Posterior vena cava (tissue), 2 donors: ENCODE measurements at regions not wholly inside any gene's neighbourhood (a gene's known extent, or its start where the extent isn't known, plus 50 kb on each side); places are given as distances from the start of the nearest gene placed in this dataset.
"Not testable (repeated sequence)": the region's sequence is repeated elsewhere in the genome, so short reads cannot be mapped to it uniquely, and the experiment has no call there.

Source experiments
- DNase-seq: peaks from one replicate; pipeline ENCODE4 v3.0.0-alpha.2; 2020; ENCODE audit warnings: low spot score
- intact Hi-C, 2 donors: fragments of 100-400 bp; cut with DNase I; formaldehyde crosslinking; loops; one replicate each; pipeline versions ENCODE4 v1.14.1 to v1.14.2; 2022 to 2023
- donor health status: DM: yes; HTN: yes; CAD: no.
- donor health status: DM: yes; HTN: yes; CAD: no.

DNA sequence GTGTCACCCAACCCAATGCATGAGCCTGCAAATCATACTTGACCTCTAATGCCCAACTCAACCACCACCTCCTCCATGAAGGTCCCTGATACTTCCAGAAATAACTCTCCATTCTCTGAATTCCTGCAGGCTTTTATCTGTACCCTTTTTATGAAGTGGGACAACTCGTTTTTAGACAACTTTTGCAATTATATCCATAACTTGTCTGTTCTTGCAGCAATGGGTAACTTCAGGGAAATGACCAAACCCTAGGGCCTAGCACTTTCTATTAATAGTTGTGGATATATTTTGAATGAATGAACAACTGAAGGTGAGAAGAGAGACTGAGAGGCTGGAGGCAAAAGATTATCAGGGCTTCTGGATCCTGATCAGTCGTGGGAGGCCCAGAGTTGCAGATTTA lies 236.6 kb upstream of the MOCS1 start:
- DNase-seq = no peak
- intact Hi-C loops = no loop called here

DNA sequence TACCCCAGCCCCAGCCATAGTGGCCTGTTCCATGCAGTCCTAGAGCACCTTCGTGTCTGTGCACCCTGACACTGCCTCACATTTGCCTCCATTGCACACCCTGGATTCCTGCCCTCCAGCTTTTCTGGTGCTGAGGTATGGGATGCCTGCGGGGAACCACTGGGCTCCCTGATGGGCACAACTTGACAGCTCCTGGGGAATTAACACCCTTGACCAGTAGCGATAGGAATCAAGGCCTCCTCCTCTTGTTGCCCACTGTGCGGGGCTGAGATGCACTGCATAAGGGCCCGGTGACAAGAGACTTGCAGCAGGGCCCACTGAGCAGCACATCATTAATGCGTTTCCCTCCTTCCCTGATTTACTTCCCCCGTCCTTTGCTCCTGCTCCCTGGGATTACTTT lies 235.6 kb upstream of the MOCS1 start:
- DNase-seq = no peak
- intact Hi-C loops = no loop called here

DNA sequence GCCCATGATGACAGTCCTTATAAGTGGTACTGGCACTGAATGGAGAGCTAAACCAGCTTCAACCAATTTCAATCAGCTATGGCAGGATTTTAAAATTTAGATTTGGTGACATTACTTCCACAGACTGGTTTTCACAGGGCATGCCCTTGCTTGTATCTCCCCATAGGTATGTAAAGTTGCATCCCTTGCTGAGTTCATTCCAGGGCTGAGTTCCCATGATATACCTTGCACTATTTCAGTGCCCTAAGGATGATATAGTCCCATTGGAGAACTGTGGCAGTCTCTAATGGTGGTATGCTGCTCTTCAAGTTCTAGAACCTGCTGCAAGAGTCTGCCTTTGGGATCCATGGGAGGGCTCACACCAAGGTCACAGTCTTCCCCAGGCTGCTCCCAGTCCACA lies 232.7 kb upstream of the MOCS1 start:
- no peak for DNase-seq
- intact Hi-C loops = no loop called here

DNA sequence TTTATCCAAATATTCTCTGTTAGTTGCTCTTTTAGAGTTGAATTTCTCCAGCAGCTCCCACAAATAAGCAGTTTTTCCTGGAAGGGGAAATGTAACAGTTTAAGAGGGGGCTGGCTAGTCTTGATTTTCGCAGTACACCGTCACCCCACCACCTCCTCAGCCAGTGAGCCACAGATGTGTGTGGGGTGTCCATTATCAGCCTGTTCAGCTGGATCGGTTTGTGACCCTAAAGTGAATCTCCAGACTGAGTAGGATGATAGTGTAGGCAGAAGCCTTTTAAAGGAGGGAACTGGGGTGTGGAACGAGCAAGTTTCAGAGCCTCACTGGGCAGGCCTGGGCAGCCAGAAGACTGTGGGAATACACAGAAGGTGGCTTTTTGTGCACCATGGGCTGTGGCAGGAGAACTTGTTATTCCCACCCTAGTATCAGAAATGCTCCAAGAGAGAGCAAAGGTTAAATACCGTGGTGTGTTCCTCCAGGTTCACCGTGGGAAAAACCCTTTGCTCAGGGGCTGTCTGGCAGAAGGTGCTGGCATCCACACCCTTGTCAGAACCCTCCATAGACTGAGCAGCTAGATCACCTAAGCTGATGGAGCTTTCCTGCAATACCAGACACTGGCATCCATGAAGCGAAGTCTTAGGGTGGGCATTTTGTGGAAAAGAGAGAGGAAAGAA lies 230.9 kb upstream of the MOCS1 start:
- DNase-seq = no peak
- intact Hi-C loops = no loop called here

DNA sequence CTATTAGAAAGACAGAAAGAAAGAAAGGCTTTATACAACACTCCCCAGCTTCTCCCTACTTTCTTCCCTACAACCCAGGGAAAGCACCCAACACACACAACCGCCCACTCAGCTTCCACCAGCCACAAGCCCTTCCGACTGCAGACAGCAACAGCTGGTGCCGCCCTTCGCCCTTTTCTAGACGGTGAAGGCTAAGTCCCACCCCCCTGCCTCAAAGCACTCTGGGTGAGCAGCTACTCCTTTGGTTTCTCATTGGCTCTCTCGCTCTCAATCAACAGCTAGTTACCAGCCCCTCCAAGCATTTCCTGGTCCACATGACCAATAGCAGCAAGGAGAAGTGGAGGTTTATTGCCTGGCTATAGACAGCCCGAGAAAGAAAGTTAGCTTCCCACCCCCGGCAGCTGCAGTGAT lies 230.1 kb upstream of the MOCS1 start:
- no peak for DNase-seq
- intact Hi-C loops = no loop called here

DNA sequence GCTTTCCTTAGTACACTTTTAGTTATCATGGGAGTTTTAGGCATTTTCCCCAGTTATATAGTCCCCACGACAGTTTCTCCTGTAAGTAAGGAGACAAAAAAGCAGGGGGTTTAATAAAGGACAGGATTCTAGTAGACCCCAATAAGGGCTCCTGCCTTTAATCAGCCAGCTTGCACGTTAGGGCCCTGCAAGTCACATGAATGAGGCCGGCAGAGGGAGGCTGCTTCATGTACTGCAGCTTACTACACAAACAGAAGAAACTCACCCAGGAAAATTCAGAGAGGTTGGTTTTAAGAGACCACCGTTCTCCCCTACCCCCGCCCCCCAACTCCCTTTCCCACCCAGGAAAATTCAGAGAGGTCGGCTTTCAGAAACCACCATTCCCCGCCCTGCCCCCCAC lies 229.7 kb upstream of the MOCS1 start:
- intact Hi-C loops = no loop called here
- no peak for DNase-seq

DNA sequence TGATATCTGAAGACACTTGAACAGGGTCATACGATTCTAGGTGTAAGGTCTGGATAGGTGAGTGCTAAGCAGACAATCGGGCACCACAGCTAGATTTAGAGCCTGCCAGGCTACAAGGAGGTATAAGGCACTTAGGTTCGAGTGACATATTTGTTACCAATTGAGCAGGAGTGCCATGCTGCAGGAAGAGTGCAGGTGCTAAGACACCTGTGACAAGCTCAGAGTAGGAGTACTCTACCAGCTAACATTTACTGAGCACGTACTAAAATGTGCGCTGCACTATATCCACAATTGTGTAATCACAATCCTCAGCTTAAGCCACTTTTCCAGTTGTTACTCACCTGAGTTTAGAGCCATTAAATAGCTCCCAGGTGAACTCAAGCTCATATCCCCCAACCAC lies 227.8 kb upstream of the MOCS1 start:
- intact Hi-C loops = no loop called here
- no peak for DNase-seq

DNA sequence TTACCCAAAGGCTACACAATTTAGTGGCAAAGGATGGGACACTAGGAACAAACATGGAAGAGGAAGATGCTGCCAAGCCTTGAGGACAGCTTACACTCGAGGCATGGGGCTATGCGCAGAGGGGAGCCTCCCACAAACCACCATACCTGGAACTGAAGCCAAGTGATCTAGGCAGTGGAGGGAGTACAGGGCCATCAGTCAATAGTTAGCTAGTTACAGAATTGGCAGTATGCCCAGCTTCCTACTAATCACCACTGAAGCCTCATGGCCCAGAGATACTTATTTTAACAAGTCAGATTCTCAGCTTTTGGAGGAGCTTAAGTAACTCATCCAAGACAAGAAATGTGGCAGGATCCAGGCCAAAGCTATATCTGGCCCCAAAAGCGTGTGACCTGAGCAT lies 226.6 kb upstream of the MOCS1 start:
- intact Hi-C loops = no loop called here

DNA sequence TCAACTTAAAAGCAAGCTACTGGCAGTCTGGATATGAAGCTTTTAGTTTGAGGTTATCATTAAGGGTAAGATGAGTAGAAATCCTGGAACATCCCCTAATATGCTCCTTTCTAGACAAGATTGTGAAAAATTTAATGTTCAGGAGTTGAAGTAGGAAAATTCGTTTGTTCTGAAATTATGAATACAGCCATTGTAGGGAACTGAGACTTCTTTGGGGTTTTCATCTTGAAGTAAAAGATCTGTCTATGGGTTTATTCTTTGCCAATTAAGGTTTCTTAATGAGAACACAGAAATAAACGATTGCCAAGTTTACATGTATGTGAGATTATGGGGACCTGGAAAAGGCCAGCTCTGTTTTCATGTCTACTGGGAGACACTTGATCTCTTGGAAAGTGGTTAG lies 225.6 kb upstream of the MOCS1 start:
- DNase-seq = no peak
- intact Hi-C loops = no loop called here

More for the DNA sequence above, 226.6 kb upstream of the MOCS1 start:
- no peak for DNase-seq

DNA sequence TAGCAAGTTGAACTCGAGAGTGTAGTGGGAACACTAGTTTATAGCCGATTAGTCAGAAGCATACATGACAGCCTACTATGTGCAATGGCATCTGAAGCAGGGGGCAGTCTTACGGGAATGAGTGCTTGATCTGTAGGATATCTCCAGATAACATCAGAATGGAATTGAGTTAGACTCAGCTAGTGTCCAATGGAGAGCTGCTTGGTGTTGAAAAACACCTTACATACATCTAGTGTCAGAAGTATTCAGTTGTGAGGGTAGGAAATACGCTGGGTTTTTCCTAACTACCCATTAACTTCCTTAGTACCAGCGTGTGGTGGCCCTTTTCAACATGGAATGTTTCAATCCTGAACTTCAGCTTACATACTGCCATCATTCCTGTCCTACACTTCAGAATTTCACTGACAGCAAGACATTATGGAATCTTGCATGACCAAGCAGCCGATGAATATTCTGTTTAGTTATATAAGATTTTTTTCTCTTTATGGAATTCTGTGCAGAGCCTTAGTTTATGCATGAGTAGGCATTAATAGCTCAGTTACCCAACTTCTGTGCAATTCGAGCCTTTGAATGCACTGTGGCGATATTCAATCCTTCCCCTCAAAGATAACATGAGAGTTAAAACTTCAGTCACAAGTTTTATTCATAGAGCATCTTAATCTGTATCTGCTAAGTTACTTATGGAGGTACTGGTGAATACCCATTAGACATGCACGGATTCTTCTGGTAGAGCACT lies 218.6 kb upstream of the MOCS1 start:
- DNase-seq = no peak
- intact Hi-C loops = no loop called here

DNA sequence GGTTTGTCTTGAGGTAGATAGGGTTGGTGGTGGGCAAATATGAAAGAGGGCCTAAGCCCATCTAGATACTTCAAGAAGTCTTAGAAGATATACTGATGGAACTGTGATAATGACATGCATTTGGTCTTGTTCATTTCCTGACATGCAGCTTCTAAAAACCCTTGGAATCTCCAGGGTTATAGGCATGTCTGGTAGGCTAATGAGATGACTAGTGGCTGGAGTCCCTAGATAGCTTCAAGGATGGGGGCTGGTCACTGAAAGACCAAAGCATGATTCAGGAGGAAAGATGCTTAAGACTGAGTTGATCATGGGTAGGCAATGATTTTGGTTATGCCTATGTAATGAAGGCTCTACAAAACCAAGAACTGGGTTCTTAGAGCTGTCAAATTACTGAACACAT lies 217.9 kb upstream of the MOCS1 start:
- intact Hi-C loops = no loop called here
- no peak for DNase-seq

DNA sequence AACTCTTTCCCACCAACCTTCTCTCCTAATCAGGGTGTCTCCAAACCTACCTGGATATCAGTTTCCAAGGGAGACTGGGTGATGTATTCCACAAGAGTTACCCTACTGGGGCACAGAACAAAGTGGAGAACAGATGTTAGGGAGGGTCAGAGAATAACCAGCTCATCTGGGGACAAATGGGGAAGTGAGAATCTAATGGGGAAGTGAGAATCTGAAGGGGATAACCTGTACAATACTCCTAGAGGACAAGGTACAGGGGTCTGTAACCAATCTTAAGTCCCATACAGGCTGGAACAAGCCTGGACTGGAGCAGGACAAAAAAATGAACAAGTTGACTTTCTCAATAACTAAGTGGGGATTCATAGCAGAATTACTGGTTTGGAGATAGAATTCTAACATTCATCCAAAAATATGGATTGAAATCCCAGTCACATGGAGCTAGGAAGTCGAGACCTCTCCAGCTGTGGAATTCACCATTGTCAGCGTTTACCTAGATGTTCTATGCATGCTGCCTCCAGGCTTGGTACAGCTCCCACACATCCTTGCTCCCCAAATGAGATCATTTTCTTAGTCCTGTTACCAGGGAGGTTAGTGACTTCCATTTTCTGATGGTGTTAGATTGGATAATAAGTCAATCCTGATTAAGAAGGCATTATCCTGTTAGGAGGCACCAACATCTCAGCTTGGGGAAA lies 214.8 kb upstream of the MOCS1 start:
- intact Hi-C loops = no loop called here
- DNase-seq = no peak

DNA sequence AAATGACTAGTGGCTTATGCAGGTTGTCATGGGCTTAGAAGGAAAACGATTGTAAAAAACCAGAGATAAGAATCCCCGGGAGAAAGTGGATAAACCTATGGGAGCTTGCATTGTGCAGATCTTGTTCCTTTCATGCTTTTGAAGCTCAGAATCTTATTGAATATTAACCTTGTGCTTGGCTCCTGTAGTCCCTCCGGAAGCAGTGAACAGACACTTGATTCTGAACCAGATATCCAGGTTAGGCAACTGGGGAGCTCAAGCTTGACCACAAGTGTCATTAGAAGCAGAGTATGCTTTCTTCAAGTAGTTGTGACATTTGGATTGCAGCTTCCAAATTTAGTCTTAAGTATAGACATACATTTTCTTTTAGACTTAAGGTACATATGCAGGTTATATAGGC lies 212.6 kb upstream of the MOCS1 start:
- intact Hi-C loops = no loop called here
- no peak for DNase-seq

DNA sequence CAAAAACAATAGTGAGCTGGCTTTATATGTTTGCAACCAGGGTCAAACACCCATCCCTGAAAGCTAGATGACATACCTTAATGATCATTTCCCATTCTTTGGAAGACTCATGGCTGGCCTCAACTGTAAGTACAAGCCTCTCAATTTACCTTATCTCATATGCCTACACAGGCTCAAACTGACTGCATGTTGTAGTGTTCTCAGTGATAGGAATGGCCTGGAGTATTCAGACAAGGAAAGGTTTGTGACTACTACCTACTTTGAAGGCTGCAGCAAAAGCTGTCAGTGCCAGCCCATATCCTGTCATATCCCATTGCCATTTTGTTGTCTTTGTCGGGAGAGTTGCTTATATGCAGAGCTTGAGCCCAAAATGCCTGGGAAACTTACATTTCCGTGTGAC lies 205.2 kb upstream of the MOCS1 start:
- no peak for DNase-seq
- intact Hi-C loops = no loop called here

DNA sequence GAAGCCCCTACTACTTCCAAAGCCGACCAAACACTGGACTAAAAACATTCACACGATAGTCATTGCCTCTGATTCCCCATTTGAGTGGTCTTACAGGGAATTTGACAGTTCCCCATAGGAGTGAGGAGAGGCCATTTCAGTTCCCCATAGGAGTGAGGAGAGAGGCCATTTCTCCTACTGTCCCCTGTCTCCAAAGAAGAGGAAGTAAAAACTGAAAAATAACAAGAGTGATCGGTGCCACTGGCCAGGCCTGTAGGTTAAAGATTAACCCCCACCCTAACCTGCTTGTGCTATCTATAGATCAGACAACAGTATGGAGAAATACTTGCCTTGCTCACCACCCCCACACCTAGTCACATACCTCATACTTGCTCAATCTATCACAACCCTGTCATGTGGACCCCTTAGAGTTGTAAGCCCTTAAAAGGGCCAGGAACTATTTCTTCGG lies 204.0 kb upstream of the MOCS1 start:
- intact Hi-C loops = no loop called here
- no peak for DNase-seq

DNA sequence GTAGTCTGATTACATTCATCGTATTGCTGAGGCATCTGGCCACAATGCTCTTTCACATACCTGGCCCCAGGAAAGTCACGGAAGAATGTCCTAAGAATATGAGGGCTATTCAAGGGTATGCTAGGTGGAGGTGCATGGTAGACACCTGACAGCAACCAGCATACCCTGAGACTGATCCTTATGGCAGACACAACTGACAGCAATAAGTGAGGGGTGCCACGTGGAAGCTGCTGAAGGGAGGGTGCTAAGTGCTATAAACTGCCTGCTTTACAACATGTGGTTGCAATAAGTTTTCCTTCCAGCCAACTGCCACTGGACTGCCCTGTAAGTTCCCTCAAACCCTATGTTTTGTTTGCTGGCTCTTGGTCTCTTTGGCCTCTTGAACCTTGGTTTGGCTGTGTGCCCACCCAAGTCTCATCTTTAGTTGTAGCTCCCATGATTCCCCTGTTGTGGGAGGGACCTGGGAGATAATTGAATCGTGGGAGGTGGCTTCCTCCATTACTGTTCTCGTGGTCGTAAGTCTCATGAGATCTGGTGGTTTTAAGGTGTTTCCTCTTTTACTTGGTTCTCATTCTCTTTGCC lies 201.3 kb upstream of the MOCS1 start:
- intact Hi-C loops = no loop called here
- no peak for DNase-seq

DNA sequence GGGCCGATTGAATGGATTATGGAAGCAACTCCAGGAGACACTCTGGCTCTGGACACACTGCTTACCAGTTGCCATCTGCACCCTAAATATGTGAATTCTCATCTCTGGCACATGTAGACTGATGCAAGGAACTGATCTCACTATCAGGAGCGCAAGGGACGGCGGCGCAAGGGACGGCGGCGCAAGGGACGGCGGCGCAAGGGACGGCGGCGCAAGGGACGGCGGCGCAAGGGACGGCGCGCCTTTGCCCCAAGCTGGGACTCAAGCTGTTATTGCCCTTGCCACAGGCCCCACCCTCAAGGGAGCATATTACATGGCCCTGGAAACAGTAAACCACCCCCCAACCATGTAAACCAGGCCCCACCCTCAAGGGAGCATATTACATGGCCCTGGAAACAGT lies 199.7 kb upstream of the MOCS1 start:
- DNase-seq, intact Hi-C loops: not testable (repeated sequence)

DNA sequence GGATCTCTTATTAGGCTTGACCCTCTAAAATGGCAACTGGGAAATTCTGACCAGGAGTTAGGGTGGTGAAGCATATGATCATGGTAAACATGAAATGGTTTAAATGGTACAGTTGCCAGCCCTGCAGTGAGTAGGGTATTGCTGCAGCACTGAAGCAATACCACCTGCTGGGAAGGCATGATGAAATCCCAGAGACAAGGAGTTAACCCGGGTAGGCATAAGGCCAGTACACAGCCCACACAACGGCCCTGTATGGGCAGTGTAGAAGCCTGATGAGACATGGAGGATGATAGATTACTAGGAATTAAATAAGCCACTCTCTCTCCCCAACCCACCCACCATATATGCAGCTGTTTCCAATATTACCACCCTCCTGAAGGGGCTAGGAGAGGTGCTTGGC lies 197.4 kb upstream of the MOCS1 start:
- intact Hi-C loops = no loop called here
- DNase-seq = no peak

DNA sequence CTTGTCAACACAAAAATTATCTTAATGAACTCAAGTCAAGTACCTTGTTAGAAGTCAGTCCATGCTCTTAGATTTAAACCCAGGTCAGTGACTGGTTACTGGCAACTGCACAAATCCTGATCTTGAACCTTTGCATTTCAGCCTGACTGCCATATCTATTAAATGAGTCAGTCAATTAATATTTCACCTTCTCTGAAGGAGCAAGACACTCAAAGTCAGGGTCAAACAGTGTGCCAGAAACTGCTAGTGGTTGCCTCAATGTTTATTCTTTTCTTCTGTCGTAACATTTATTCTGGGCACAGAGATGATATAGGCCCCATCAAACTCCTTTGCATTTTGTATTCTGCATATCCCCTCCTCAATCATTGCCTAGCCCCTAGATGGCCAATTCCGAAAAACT lies 193.9 kb upstream of the MOCS1 start:
- no peak for DNase-seq
- intact Hi-C loops = no loop called here

DNA sequence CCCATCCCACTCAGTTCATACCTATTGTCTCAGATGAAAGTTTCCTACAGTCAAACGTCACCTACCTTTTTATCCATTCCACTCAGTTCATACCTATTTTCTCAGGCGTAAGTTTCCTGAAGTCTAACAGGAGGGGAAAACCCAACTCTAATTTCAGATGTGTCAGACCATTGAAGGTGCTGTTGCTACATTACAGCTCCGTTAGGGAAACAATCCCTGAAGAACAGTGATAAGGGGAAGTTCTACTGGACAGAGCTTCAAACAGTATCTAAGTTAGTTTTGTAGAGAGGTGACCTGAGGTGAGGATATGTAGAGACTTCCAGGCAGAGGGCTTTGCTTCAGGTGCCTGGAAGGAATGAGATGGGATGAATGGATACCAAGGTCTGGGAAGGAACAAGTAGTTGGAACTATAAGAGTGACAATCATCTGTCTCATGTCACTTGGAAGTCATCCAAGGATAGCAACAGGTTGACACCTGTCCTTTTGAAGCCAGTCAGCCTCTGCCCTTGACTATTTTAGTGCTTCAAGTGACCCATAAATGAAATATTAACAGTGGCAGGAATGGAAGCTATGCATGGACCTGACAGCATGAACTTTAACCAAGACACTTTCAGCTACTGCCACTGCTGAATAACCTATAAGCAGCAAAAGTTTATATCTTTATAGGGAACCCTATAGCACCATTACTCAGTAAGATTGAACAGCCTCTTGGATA lies 191.6 kb upstream of the MOCS1 start:
- intact Hi-C loops = no loop called here
- DNase-seq = no peak
